ENCODE measurements at regions not wholly inside any gene's neighbourhood (a gene's known extent, or its start where the extent isn't known, plus 50 kb on each side); places are given as distances from the start of the nearest gene placed in this dataset.

- TF ChIP-seq CEBPB (IDR thresholded peaks at IDR 0.05): no peak
- TF ChIP-seq REST (IDR thresholded peaks at IDR 0.05): no peak
These were observed 179.5 kb downstream of the MRPL39 start for GRCh38 chr21:25427828-25428227.

All from A549 (cell line).